ENCODE measurements at regions not wholly inside any gene's neighbourhood (a gene's known extent, or its start where the extent isn't known, plus 50 kb on each side); places are given as distances from the start of the nearest gene placed in this dataset.
A peak's percentile ranks its signal among the peaks of the same experiment; 100 is the strongest.

DNA sequence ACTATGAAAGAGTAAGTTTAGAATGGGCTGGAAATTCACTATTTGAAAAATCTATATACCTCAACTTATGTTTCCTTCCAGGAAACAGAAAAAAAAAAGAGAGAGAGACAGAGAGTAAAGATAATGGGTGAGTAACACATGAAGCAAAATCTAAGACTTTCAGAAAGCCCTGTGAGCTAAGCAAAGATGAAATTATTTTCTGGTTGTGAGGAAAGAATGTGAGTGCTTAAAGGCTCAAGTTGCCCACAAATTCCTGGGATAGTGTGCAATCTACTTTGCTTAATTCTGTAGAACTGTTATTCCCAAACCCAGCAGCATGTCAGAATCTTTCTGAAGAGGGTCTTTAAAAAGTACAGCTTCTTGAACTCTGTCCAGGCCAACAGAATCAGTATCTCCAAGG, 337.7 kb upstream of the AGTR1 start:
- Histone ChIP-seq H3K4me3 (ENCODE audit: low read length) (no peak overlapping the region), H3K4me1 (ENCODE audit: control insufficient read depth, insufficient read depth, low read length) (no peaks in the 10 kb centered on the region), H3K27ac (ENCODE audit: low read length) (no peak overlapping the region), H3K9me3 (ENCODE audit: control insufficient read depth, low read length) (no peaks in the 10 kb centered on the region), H3K27me3 (ENCODE audit: control insufficient read depth, insufficient read depth) (no peaks in the 10 kb centered on the region)
- ATAC-seq = no peak
- intact Hi-C loops (cut with DNase I) = no loop called here
- no peak for DNase-seq

DNA sequence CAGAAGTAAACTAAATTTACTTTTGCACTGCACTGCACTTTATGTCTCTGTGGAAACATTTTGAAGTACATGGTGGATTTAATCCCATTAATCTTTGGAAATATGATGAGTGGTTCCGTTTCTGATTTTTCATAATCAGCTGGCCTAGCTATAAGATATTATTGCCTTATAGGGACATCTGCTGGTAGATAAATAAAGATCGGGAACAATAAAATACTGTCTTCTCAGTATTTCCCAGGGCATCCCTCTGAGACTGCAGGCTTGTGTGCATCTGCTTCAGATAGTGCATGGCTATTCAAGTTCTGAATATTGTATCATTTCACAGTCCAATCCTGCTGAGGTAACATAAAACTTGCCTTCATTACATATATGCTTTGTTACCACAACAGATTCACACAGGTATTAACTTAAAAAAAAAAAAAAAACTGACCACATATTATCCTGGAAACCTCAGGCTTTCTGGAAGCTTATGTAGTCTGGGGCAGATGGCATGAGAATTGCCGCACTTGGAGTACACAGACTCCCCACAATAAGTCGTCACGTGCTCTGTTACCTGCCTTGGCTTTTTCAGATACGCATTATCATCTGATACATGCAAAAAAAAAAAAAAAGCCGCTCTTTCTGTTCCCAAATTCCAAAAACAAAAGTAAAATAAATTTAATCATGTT, 330.8 kb upstream of the AGTR1 start:
- WGBS = 69% methylated on average over 7 of the region's 7 CpGs
- no peak for DNase-seq
- H3K4me3 ChIP-seq (ENCODE audit: low read length) = no peak overlapping the region
- intact Hi-C loops (cut with DNase I) = no loop called here
- H3K27ac ChIP-seq (ENCODE audit: low read length) = no peak overlapping the region
- ATAC-seq = no peak
- H3K4me1 ChIP-seq (ENCODE audit: control insufficient read depth, insufficient read depth, low read length) = no peaks in the 10 kb centered on the region
- H3K27me3 ChIP-seq (ENCODE audit: control insufficient read depth, insufficient read depth) = no peaks in the 10 kb centered on the region
- no peaks in the 10 kb centered on the region for H3K9me3 ChIP-seq (ENCODE audit: control insufficient read depth, low read length)

DNA sequence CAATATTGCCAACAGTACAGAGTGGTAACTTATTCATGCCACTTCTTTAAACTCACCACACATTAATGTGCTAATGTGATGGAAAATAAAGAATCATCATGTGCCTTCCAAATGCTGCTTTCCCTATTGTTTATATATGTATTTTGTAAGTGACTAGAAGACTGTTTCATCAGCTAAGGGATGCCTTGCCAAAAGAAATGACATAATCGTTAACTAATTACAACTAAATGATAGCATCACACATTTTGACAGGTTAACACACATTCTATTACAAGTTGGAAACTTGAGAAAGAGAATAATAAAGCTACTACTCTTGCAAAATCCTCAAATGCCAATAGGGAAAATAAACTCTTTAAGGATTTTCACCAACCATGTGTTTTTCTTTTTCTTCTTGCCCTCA, 329.9 kb upstream of the AGTR1 start:
- intact Hi-C loops (cut with DNase I) = no loop called here
- 61% methylated on average over 1 of the region's 1 CpG for WGBS
- no peaks in the 10 kb centered on the region for H3K4me1 ChIP-seq (ENCODE audit: control insufficient read depth, insufficient read depth, low read length)
- no peak for ATAC-seq
- no peaks in the 10 kb centered on the region for H3K9me3 ChIP-seq (ENCODE audit: control insufficient read depth, low read length)
- H3K27ac ChIP-seq (ENCODE audit: low read length) = no peak overlapping the region
- no peak overlapping the region for H3K4me3 ChIP-seq (ENCODE audit: low read length)
- H3K27me3 ChIP-seq (ENCODE audit: control insufficient read depth, insufficient read depth) = no peaks in the 10 kb centered on the region
- DNase-seq = no peak

DNA sequence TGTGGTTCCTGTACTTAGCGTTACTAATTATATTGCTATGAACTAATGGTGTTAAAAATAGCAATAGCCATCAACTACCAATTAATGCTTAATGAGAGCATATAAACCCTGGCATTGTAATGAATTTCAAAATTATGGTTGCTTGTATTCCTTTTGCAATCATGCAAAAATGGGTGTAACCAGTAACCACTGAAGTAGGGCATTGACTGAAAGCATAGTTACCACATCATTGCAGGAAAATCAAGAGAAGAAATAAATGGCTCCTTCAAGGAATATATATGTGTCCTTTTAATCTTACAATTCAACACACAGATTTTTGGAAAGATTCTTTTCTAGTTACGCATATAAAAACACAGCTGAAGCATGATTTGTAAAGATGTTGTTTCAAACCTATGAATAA, 328.3 kb upstream of the AGTR1 start:
- H3K4me3 ChIP-seq (ENCODE audit: low read length) = no peak overlapping the region
- ATAC-seq = no peak

DNA sequence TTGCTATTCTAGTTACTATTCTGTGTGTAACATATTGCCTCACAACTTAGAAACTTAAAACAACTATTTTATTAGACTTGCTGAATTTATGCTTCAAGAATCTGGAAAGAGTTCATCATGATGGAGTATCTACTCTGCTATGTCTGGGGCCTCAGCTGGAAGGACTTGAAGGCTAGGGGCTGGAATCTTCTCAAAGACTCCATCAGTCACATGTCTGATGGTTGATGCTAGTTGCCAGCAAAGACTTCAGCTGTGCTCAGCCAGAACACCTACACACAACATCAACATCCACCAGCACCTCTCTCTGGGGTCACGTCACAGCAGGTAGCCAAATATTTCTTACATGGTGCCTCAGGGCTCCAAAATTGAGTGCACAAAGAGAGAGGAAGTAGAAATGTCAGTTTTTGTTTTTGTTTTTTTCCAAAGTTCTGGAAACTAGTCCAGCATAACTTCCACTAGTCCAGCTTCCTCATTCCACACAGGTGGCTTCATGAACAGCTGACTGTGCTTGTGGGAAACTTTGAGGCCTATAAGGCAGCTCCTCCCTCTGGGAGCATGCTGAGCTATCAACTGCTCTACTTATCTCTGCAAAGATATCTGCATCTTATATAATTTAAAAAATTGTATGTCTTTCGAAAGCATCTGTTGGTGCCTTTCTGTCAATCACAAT, 325.4 kb upstream of the AGTR1 start:
- no peaks in the 10 kb centered on the region for H3K9me3 ChIP-seq (ENCODE audit: control insufficient read depth, low read length)
- intact Hi-C loops (cut with DNase I) = loop anchor here in 1 of 4 donors (10.0 kb wide), 1 partner anchor 572 kb away; no protein-coding TSS in a partner anchor
- H3K27me3 ChIP-seq (ENCODE audit: control insufficient read depth, insufficient read depth) = no peaks in the 10 kb centered on the region
- H3K27ac ChIP-seq (ENCODE audit: low read length) = no peak overlapping the region
- WGBS = 87% methylated on average over 2 of the region's 2 CpGs
- no peak overlapping the region for H3K4me3 ChIP-seq (ENCODE audit: low read length)
- ATAC-seq (no peak), DNase-seq (no peak)
- H3K4me1 ChIP-seq (ENCODE audit: control insufficient read depth, insufficient read depth, low read length) = no peaks in the 10 kb centered on the region

More for the DNA sequence above, 328.3 kb upstream of the AGTR1 start:
- no peak for DNase-seq
- WGBS = 92% methylated on average over 2 of the region's 2 CpGs
- Histone ChIP-seq H3K4me1 (ENCODE audit: control insufficient read depth, insufficient read depth, low read length) (no peaks in the 10 kb centered on the region), H3K27me3 (ENCODE audit: control insufficient read depth, insufficient read depth) (no peaks in the 10 kb centered on the region), H3K27ac (ENCODE audit: low read length) (no peak overlapping the region), H3K9me3 (ENCODE audit: control insufficient read depth, low read length) (no peaks in the 10 kb centered on the region)
- intact Hi-C loops (cut with DNase I) = no loop called here

DNA sequence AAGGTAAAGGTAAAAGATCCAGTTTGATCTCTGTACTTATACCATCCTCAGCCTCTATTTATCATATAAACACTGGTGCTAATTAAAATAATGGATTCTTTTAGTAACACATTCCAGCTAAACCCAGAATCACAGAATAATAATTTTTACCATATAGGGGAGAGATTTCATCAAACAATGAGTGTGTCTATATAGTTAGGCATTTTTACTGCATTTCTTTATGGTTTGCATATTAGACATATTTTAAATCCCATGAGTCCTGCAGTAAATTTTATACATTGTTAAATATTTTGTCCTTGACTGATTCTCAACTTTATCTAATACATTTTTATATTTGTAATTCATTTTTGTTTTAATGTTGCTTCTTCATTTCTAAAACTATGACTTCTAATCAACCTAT, 323.7 kb upstream of the AGTR1 start:
- intact Hi-C loops (cut with DNase I) = loop anchor here in 1 of 4 donors (10.0 kb wide), 1 partner anchor 571 kb away; no protein-coding TSS in a partner anchor
- ATAC-seq = no peak

DNA sequence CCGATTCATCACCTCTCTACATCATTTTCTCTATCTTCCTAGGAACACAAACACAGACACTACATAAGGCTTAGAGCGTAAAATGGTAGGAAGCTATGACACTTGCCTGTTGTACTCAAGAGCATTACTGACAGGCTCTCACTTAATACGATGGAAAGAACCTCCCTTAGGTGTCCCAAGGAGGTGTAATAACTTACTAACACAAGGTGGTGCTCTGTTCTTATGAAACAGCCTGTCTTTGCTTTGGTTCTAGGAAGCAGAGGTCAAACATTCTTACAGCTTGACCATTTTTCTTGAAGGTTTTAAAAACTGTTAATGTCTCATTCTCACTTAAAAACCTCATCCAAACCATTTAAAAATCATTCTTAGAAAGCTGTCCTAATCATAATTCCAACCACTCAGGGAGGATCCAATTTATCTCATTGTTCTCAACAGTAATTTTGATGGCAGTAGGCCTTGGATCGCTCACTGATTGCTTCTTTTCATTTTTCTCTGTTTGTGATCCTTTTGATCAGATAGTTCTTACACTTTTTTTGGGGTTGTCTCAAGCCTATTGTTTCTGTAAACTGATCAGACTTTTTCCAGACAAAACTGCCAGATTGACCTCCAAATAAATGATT, 317.8 kb upstream of the AGTR1 start:
- no peaks in the 10 kb centered on the region for H3K27me3 ChIP-seq (ENCODE audit: control insufficient read depth, insufficient read depth)
- DNase-seq (no peak), ATAC-seq (peak; percentile 69 to 83)
- intact Hi-C loops (cut with DNase I) = loop anchor here (10.0 kb wide), 3 partner anchors 335 to 565 kb away; no protein-coding TSS in a partner anchor
- 61% methylated on average over 4 of the region's 4 CpGs for WGBS
- H3K9me3 ChIP-seq (ENCODE audit: control insufficient read depth, low read length) = no peaks in the 10 kb centered on the region
- no peaks in the 10 kb centered on the region for H3K4me1 ChIP-seq (ENCODE audit: control insufficient read depth, insufficient read depth, low read length)
- H3K27ac ChIP-seq (ENCODE audit: low read length) = no peak overlapping the region
- no peak overlapping the region for H3K4me3 ChIP-seq (ENCODE audit: low read length)

More for the DNA sequence above, 323.7 kb upstream of the AGTR1 start:
- H3K9me3 ChIP-seq (ENCODE audit: control insufficient read depth, low read length) = no peaks in the 10 kb centered on the region
- H3K27ac ChIP-seq (ENCODE audit: low read length) = no peak overlapping the region
- H3K4me3 ChIP-seq (ENCODE audit: low read length) = no peak overlapping the region
- no peak for DNase-seq
- H3K27me3 ChIP-seq (ENCODE audit: control insufficient read depth, insufficient read depth) = no peaks in the 10 kb centered on the region
- H3K4me1 ChIP-seq (ENCODE audit: control insufficient read depth, insufficient read depth, low read length) = no peaks in the 10 kb centered on the region

DNA sequence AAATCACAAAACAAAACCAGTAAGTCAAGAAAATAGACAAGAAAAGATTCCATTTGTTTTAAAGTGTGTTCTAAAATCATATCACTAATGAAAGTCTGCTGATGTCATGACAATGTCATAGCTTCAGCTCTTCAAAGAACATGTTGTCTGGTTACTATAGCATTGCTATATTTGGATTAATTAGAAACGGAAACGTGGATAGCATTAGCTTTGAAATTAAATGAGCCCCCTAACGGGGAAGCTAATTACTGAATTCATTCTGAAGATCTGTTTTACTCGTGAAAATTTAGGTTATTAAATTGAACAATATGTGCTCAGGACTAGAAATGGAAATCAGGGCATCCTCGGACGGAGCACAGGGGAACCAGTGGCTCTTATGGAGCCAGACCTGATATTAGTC, 316.7 kb upstream of the AGTR1 start:
- Histone ChIP-seq H3K9me3 (ENCODE audit: control insufficient read depth, low read length) (no peaks in the 10 kb centered on the region), H3K4me3 (ENCODE audit: low read length) (no peak overlapping the region), H3K27me3 (ENCODE audit: control insufficient read depth, insufficient read depth) (no peaks in the 10 kb centered on the region), H3K27ac (ENCODE audit: low read length) (no peak overlapping the region), H3K4me1 (ENCODE audit: control insufficient read depth, insufficient read depth, low read length) (no peaks in the 10 kb centered on the region)
- WGBS = 74% methylated on average over 6 of the region's 6 CpGs
- DNase-seq (no peak), ATAC-seq (no peak)
- intact Hi-C loops (cut with DNase I) = loop anchor here (10.0 kb wide), 3 partner anchors 334 to 564 kb away; no protein-coding TSS in a partner anchor

DNA sequence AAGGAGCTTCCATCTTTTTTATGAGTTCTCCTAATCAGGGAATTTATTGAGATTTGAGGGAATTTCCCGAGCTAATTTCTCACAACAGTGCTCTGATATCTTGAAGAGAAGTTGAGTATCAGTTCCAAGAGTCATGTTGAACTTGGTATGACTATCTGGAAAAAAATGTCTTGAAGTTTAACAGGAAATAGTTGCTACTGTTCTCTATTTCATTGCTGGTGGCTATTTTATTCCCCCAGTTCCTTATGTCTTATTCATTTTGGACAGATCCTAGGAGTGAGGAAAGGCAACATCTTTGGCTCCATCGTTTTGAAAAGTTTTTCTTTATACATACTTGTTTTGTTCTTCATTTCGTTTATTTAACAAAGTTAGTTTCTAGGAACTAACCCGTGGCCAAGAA, 307.8 kb upstream of the AGTR1 start:
- DNase-seq (no peak), ATAC-seq (no peak)
- Histone ChIP-seq H3K4me3 (ENCODE audit: low read length) (no peak overlapping the region), H3K27ac (ENCODE audit: low read length) (no peak overlapping the region), H3K27me3 (ENCODE audit: control insufficient read depth, insufficient read depth) (no peaks in the 10 kb centered on the region), H3K4me1 (ENCODE audit: control insufficient read depth, insufficient read depth, low read length) (no peaks in the 10 kb centered on the region), H3K9me3 (ENCODE audit: control insufficient read depth, low read length) (no peaks in the 10 kb centered on the region)
- 53% methylated on average over 4 of the region's 4 CpGs for WGBS
- intact Hi-C loops (cut with DNase I) = loop anchor here (10.0 kb wide), 3 partner anchors 325 to 555 kb away; no protein-coding TSS in a partner anchor

DNA sequence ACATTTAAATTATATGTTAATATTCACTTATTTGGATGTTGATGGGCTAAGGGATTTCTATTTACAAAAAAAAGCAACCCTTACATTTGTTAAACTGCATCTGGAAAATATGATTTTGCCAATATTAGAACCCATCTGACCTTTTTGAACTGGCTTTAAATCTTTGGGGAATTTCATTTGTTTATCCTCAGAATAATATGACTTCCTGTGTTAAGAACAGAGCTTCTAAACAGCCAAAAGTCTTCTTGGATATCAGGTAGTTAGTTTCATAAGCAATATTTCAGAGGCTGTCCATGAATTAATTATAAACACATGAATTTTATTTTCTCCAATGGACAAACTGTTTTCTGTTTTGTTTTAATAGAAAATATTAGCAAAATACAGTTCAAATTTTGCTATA, 301.9 kb upstream of the AGTR1 start:
- intact Hi-C loops (cut with DNase I) = no loop called here

DNA sequence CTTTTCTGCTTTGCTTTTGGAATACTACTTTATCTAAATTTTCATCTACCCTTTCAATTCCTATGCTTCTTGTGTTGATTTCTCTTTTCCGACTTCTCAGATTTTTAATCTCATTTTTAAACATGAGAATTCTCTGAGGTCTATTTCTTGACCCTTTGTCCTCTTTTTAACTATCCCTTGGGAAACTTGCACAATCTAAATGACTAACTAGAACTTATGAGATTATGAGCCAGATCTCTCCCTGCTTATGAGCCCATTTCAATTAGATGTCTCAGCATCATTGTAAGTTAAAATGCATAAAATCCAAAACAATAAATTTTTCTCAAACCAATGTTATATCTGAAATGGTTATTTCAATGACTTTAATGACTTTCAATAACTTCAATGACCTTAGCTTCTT, 296.9 kb upstream of the AGTR1 start:
- intact Hi-C loops (cut with DNase I) = no loop called here
- no peak overlapping the region for H3K27ac ChIP-seq (ENCODE audit: low read length)
- ATAC-seq (no peak), DNase-seq (no peak)
- no peaks in the 10 kb centered on the region for H3K4me1 ChIP-seq (ENCODE audit: control insufficient read depth, insufficient read depth, low read length)
- no peak overlapping the region for H3K4me3 ChIP-seq (ENCODE audit: low read length)
- 47% methylated on average over 1 of the region's 1 CpG for WGBS
- H3K9me3 ChIP-seq (ENCODE audit: control insufficient read depth, low read length) = no peaks in the 10 kb centered on the region
- H3K27me3 ChIP-seq (ENCODE audit: control insufficient read depth, insufficient read depth) = no peaks in the 10 kb centered on the region

More for the DNA sequence above, 301.9 kb upstream of the AGTR1 start:
- Histone ChIP-seq H3K4me3 (ENCODE audit: low read length) (no peak overlapping the region), H3K9me3 (ENCODE audit: control insufficient read depth, low read length) (no peaks in the 10 kb centered on the region), H3K4me1 (ENCODE audit: control insufficient read depth, insufficient read depth, low read length) (no peaks in the 10 kb centered on the region), H3K27me3 (ENCODE audit: control insufficient read depth, insufficient read depth) (no peaks in the 10 kb centered on the region), H3K27ac (ENCODE audit: low read length) (no peak overlapping the region)
- ATAC-seq (no peak), DNase-seq (no peak)
